SKM-1 (cell line): ENCODE measurements at regions not wholly inside any gene's neighbourhood (a gene's known extent, or its start where the extent isn't known, plus 50 kb on each side); places are given as distances from the start of the nearest gene placed in this dataset.
A peak's percentile ranks its signal among the peaks of the same experiment; 100 is the strongest.

Experiments
- DNase-seq: peaks from one replicate; lab custom pipeline; 2025; ENCODE audit not compliant: unreplicated experiment; lab: John Stamatoyannopoulos, UW

DNA sequence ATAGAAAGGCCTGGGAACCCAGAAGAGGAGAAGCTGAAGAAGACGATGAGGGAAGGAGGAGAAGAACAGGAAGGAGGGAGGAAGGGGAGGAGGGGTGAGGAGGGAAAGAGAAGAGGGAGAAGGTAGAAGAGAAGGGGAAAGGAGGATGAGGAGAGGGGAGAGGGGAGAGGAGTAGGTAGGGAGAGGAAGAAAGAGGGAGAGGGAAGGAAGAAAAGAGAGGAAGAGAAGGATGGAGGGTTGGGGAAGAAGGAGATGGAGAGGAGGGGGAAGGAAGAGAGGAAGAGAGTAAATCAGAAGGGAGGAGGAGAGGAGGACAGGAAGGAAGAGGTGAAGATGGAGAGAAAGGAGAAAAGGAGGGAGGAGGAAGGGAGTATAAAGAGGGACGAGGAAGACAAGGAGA, 109.6 kb upstream of the IRX6 start:
- no peak for DNase-seq

GRCh38 chr16:55214974-55215494, 109.0 kb upstream of the IRX6 start:
- DNase-seq: no peak

- DNase-seq: no peak
Measured at GRCh38 chr16:55217392-55217791, 106.6 kb upstream of the IRX6 start.

GRCh38 chr16:55221836-55222235, 102.2 kb upstream of the IRX6 start:
- DNase-seq: no peak

- no peak for DNase-seq
Measured at GRCh38 chr16:55222486-55222885, 101.5 kb upstream of the IRX6 start.

GRCh38 chr16:55225972-55226542, 97.9 kb upstream of the IRX6 start:
- DNase-seq: peak; percentile 41

DNA sequence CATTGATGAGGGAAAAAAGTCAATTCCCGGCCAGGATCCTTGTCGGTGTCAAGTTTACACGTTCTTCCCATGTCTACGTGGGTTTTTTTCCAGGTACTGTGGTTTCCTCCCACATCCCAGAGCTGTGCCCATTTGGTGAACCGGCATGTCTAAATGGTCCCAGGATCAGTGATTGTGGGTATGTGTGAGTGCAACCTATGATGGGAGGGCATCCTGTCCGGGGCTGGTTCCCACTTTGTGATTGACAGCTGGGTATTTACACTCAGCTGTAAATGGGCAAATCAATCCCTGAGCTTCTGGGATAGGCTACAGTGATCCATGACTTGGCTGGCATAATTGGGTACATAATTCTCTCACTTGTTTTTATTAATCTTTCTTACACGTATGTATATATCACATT, 91.2 kb upstream of the IRX6 start:
- DNase-seq: no peak

- DNase-seq: no peak
Measured at GRCh38 chr16:55233464-55233863, 90.5 kb upstream of the IRX6 start.

DNA sequence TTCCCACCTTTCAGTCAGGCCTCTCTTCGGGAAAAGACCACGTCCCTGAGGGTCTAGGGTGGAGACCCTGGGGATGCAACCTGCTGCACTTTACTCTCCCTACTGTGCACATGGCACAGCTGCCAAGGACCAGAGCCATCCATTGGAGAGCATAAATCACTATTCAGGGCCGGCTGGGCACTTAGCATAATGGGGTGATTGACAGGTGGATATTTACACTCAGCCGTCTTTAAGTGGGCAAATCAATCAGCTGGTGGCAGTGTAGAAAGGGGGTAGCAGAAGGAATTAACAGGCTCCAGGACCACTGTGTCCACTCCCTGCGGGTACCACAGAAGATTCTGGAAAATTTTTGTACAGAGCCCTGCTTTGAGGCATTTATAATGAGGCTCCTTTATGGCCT, 87.3 kb upstream of the IRX6 start:
- DNase-seq: no peak

GRCh38 chr16:55239723-55240122, 84.3 kb upstream of the IRX6 start:
- DNase-seq: no peak

- DNase-seq: no peak
Measured at GRCh38 chr16:55240888-55241287, 83.1 kb upstream of the IRX6 start.

GRCh38 chr16:55242667-55243066, 81.3 kb upstream of the IRX6 start:
- no peak for DNase-seq

GRCh38 chr16:55248058-55248457, 75.9 kb upstream of the IRX6 start:
- no peak for DNase-seq

DNA sequence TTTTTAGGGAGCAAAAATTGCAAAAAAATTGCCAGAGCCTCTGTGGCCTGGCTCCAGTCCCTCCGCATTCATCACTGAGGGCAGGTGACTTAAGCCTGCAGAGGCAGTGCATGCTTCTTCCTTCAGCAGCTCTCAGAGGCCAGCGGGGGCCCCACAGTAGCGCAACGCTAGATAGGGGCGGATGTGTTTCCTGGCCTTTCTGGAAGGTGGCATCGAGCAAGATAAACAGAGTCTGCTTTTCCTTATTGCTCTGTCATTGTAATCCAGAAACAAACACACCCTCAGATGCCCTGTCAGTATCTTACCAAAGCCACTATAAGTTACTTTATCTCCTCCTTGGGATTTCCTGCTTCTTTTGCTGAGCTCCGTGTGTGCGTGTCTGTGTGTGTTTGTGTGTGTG, 75.5 kb upstream of the IRX6 start:
- DNase-seq: no peak

- no peak for DNase-seq
Measured at GRCh38 chr16:55249361-55249760, 74.6 kb upstream of the IRX6 start.

DNA sequence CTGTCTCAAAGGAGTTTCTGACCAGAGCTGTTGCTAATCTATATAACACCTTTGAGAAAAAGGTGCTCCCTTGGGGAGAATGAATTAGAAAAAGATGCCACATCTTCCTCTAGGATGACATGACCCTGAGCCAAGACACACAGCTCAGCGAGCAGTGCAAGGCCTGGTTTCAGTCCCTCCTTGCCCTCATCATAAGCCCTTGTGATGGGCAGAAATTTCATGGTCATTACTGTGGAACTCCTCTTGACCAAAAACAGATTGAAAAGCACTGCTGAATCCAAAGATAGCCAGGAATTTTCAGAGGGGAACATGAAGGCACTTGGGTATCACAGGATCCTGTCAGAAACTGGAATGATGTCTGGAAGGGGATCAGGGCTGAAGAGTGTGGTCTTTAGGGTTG, 74.1 kb upstream of the IRX6 start:
- no peak for DNase-seq

- no peak for DNase-seq
Measured at GRCh38 chr16:55250701-55251100, 73.3 kb upstream of the IRX6 start.

GRCh38 chr16:55251151-55251550, 72.9 kb upstream of the IRX6 start:
- DNase-seq: no peak

DNA sequence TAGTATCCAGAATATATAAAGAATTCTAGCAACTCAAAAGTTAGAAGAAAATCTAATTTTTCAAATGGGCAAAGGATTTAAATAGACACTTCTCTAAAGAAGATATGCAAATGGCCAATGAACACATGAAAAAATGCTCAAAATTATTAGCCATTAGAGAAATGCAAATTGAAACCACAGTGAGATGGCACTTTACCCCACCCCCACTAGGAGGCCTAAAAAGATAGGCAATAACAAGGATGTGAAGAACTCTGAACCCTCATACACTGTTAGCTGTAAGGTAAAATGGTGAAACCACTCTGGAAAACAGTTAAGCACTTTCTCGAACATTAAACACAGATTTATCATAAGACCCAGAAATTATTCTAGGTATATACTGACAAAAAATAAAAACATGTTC, 71.4 kb upstream of the IRX6 start:
- no peak for DNase-seq

GRCh38 chr16:55253987-55254386, 70.0 kb upstream of the IRX6 start:
- DNase-seq: no peak

DNA sequence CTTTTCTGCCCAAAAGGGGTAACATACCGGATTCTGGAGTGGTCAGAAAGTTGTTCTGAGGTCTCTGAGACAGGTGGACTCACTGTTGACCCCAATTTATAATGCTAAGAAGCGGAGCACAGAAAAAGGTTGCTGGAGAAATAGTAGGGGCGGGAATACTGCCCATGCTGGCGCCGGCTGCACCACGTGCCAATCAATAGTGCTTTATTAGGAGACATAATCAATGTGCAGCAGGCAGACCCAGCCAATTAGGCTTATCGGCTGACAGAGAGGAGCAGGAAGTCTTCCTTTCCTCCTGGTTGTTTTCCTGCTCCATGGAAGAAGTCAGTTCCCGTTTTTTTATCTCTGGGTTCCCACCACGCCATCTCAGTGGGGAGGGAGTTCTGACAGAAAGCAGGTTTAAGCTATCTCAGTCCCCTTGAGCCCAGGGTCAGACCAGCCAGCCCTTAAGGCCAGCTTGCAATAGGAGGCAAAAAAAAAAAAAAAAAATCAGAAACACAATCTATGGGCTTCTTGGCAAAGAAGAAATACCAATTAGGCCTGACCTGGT, 68.2 kb upstream of the IRX6 start:
- DNase-seq: no peak

DNA sequence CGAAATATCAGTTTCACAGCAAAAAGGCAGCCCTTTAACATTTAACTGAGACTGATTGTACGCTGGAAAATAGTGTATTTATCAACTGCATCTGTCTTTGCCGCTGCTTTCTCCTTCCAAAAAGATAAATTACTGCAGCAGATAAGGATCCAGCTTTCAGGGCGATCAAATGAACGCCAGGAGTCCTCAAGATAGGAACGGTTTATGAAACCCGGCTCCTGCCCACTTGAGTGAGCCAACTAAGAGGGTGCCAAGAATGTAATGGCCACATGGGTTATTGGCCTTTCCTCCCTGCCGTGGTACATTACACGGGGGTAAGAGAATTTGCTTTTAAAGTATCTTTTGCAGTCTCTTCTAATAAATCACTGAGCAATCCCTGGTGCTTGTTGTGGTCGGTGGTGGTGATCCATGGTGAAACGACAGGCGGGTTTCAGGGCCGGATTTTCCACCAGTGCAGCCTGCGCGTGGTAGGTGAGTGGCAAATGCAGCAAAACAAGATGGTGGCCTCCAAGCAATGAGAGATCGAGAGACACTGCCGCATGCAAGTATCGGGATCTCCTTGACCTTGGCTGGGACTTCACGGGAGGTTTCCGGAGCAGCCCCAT, 67.5 kb upstream of the IRX6 start:
- no peak for DNase-seq
